ENCODE measurements at regions not wholly inside any gene's neighbourhood (a gene's known extent, or its start where the extent isn't known, plus 50 kb on each side); places are given as distances from the start of the nearest gene placed in this dataset.

DNA sequence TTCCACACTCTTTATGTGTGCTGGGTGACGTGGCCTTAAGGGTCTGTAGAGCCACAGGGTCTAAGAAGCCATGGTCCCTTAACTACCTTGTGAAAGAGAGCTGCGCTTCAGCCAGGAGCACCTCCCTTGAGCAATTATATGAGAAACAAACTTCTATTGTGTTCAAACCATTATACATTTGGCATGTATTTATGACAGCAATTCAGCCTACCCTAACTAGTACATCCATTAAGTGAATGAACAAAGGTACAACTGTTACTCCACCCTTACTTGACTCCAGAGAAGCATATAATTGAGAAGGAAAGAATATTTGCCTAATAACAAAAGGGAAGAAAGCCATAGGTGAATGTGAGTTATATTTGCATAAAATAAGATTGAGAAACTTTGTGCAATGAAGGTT is 69.8 kb upstream of the BOC start:
- TF ChIP-seq, protein P1, sequence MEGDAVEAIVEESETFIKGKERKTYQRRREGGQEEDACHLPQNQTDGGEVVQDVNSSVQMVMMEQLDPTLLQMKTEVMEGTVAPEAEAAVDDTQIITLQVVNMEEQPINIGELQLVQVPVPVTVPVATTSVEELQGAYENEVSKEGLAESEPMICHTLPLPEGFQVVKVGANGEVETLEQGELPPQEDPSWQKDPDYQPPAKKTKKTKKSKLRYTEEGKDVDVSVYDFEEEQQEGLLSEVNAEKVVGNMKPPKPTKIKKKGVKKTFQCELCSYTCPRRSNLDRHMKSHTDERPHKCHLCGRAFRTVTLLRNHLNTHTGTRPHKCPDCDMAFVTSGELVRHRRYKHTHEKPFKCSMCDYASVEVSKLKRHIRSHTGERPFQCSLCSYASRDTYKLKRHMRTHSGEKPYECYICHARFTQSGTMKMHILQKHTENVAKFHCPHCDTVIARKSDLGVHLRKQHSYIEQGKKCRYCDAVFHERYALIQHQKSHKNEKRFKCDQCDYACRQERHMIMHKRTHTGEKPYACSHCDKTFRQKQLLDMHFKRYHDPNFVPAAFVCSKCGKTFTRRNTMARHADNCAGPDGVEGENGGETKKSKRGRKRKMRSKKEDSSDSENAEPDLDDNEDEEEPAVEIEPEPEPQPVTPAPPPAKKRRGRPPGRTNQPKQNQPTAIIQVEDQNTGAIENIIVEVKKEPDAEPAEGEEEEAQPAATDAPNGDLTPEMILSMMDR (IDR thresholded peaks at IDR 0.05; ENCODE audit: low read depth, low read length, missing input control), result no peak
- TF ChIP-seq SP1 (IDR thresholded peaks at IDR 0.05) (no peak), ZBTB33 (IDR thresholded peaks at IDR 0.05) (no peak), FOXA1 (IDR thresholded peaks at IDR 0.05) (no peak), RAD21 (IDR thresholded peaks at IDR 0.05) (no peak)
